Stimulated activated CD4-positive, alpha-beta T cell treated with anti-CD3 and anti-CD28 coated beads, Interleukin-1b, Interleukin-23, amount 100 ng/mL, for 24 hours (primary cell): ENCODE measurements at regions not wholly inside any gene's neighbourhood (a gene's known extent, or its start where the extent isn't known, plus 50 kb on each side); places are given as distances from the start of the nearest gene placed in this dataset.

Source experiments
- DNase-seq, 4 experiments: peaks; one replicate each; pipeline ENCODE4 v3.0.0-alpha.2; 2020; ENCODE audit warnings: low read depth in 4 of 4, low spot score in 1 of 4

DNA sequence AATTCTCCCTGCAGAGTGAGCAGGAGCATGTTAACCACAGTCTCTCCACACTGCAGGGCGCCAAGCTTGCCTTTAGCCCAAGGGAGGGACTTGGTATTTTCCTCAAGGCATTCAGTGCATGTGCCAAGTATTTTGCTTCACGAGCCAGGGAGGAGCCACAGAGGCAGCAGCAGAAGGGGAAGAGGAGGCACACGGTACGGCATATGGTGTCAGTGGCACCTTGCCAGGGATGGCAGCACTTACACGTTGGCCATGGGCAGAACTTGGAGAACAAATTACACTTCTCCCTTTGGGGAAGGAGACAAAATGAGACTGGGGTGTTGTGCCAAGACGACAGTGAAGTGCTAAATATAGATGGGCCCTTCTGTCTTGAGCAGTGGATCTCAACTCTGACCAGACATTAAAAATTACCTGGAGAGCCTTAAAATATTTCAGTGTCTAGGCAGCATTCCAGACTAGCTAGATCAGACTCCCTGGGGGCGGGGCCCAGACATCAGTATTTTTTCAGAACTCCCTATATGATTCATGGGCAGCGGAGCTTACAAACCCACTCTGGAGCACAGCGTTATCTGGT is 155.8 kb downstream of the DRD1 start:
- DNase-seq = no peak

DNA sequence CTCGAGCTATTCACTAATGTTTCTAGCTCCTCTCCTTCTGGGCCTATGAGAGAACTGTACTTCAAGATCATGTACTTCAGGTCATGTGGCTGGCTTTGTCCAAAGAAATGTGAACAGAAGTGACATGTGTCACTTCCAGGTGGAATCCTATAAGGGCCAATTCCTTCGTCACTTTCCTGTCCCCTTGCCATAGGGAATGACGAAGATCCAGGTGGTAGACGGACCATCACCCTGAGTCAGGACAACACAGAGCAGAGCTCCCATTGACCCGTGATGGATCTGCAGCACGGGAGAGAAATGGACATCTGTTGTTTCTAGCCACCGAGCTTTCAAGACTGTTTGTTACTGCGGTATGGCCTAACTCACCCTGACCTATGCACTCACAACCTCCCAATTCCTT is 157.0 kb downstream of the DRD1 start:
- no peak for DNase-seq

DNA sequence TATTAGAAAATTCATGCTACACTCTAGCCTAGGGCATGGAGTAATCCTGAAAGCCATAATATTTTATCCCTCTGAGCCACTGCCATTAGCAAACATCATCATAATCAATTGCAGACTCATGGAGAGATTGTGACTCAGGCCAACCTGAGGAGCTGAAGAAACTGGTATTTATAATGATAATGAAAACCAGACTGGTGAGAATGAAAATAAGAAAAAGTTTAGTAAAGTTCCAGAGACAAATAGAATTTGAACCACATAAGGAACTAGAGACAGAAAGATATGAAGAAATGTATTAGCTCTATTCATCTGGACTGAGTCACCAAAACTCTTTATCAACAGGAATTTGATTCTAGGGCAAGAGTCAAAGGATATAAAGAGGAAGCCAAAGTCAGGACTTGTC is 158.7 kb downstream of the DRD1 start:
- DNase-seq = no peak

DNA sequence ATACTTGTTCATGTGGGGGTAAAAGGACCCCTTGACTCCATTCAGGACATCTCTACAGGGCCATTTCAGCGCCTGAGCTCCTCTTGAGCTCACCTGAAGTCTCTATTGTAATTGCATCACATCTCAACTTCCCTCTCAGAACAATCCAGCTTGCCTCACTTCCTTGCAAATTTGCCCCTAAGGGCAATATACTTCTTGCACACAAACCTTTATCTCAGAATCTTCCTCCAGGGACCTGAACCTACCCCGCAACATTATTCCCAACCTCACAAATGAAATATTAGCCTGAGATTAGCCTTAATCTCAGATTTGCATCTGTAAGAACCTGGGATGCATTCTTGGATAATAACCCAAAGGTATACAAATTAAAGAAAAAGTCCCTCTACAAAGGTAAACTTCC is 159.2 kb downstream of the DRD1 start:
- DNase-seq = no peak

DNA sequence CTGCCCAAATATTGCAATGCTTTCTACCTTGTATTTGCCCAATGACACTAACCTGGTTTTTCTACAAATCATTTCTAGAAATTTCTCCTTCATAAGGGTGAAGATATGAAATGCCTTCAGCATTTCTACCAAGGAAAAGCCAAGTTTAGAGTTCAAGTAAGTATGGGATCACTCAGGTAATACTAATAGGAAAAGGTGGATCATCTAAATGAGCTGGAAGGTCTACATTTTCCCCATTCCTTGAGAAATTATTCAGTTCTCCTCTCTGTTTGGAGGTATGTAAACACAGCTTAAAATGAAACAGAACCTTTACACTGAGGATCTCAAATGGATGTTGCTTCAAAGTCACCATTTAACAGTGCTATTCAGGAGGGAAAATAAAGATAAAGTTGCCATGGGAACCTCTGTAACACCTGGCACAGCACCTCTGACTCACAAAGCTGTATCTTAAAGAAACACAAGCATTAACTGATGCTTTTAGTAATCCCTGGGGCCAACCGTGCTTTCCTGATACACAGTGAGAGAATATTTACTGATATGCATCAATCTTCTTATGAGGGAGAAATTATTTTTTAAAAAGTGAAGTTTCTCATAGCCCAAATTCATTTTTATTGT is 161.3 kb downstream of the DRD1 start:
- no peak for DNase-seq

DNA sequence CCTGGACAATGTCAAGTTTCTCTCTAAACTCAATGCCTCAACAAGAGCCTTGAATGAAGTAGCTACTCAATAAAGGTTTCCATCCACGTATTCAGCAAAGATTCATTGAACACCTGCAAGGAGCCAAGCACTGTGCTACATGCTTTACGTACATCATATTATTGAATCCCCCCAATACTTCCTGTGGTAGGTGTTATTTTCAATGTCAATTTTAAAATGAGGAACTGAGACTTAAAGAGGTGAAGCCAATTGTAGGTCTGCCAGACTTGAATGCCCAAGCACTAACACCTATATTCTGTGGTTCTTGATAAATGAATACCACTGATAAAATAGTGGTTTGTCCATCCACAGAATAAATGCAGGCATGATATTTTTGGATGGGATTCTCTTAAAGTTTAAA is 162.3 kb downstream of the DRD1 start:
- no peak for DNase-seq

DNA sequence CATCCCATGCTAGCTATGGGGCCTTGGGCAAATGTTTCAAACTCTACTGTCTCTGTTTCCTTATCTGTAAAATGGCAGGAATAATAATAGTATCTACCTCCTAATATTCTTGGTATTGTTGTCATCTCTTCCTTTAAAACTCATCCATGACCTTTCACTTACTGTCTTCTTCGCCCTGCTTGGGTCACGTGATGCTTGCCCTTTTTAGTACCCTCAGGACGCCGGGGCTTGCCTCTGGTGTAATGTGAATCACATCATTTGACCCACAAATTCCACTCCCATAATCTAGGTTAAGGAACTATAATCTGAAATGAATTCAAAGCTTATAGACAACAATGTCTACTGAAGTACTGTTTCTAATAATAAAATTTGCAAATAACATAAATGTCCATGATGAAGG is 162.7 kb downstream of the DRD1 start:
- no peak for DNase-seq

DNA sequence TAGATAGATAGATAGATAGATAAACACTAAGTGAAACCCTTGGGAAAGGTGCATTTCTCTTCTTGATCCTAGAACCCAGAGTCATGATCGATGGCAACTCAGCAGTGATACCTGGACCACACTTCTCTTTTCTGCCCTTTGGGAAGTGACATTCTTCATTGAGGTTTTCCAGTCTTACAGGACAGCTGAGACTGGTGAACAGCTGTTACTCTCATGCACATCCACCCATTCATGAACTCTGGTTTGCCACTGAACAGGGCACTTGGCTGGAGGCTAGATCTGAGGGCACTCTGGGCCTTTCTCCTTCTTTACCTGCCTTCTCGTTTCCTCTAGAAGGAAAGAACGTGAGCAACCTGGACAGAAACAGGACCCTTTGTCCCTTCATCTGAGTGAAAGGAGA is 164.5 kb downstream of the DRD1 start:
- DNase-seq = no peak

DNA sequence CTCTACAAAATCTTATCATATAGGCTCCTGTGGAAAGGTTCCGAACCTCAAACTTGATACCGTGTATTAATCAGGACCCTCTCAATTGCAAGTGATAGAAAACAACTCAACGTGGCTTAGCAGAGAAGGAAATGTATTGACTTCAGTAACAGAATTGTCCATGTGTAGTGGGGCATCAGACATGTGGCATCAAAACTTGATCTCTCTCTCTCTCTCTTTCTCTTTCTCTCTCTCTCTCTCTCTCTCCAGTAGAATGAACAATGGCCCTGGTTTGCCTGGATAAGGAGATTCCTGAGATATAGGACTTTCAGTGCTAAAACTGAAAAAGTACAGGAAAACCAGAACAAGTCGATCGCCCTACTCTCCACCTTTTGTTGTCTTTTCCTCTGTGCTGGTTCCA is 168.2 kb downstream of the DRD1 start:
- DNase-seq = no peak

DNA sequence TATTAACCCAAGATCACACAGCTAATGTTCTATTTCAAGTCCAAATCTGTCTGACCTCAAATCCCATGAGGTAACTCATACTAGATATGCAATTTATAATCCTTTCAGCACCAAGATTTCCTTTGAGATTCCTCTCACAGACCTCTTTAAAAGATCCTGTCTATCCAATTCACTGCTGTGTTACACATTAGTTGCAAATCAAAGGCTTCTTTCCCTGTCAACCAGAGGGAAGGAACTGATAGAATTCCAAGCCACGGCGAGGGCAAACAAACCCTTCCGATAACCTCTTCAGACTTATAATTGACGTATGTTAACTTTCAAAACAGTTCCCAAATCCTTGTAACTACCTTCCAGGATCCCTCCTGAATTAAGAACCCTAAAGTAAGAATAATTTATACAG is 168.9 kb downstream of the DRD1 start:
- DNase-seq = no peak

DNA sequence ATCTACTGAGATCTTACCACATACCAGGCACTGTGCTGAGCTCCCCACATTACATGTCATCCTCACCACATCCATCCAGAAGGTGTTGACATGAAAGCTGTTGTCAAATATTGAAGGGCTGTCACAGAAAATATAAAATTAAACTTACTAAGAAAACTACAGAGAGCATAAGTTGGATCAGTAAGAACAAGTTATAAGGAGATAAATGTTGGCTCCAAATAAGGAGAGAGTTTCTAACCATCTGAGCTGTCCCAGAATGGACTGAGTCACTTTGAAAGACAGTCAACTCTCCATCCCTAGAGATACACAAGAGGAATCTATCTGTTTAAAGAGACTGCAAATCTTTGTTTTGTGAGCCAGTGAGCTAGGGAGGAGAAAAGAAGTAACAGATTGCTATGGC is 169.8 kb downstream of the DRD1 start:
- DNase-seq = no peak

DNA sequence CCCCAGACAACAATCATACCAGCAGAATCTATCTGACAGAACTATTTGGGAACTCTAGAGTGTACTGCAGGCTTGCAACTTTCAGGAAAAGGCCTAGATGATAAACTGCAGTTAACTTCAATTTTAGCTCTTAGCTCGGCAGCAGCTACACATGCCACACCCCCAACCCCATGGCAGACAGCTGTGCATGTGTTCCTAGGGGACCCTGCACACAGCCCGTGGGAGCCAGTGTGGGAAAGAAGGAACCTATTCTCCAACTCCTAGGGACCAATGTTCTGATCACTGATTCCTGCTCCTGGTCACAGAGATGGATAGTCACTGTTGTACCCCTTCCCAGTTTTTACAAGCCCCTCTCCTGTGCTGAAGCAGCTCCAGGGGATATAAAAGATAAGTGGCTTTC is 179.6 kb downstream of the DRD1 start:
- no peak for DNase-seq

DNA sequence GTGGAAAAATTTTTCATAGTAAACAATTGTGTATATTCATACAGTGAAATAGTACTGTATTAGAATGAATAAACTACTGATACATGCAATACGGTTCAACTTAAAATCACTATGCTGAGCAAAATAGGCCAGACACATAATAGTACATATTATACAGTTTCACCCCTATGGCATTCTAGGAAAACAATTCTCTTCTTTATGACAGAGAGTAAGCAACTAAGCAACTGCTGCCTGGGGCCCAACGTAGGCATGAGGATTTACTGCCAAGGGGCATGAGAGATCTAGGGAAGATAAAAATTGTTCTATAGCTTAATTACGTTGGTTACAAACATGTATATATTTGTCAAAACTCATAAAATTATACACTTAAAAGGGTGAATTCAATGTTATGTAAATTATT is 180.2 kb downstream of the DRD1 start:
- no peak for DNase-seq

DNA sequence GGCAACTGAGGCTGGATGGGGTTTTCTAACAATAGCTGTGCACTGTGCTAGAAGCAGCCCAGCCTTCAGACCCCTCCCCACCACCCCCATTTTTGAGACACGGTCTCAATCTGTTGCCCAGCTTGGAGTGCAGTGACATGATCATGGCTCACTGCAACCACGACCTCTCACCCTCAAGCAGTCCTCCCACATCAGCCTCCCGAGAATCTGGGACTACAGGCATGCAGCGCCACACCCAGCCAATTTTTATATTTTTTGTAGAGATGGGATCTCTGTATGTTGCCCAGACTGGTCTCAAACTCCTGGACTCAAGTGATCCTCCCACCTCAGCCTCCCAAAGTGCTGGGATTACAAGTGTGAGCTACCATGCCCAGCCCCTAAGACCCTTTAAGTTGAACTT is 182.5 kb downstream of the DRD1 start:
- DNase-seq = no peak

DNA sequence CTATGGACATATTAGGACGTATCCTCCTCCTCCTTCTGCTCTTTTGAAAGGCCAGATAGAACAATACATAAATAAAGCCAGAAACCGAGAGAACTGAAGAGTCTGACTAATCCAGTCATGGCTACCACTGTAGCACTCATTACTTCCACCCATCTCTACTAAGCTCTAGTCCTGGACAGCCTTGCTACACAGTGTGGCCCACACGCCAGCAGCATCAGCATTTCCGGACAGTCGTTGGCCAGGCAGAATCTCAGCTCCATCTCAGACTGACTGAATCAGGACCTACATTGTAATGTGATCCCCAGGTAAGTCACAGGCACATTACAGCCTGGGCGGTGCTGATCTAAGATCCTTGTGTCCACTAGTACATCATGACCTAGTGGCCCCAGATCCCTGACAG is 182.9 kb downstream of the DRD1 start:
- DNase-seq = no peak

DNA sequence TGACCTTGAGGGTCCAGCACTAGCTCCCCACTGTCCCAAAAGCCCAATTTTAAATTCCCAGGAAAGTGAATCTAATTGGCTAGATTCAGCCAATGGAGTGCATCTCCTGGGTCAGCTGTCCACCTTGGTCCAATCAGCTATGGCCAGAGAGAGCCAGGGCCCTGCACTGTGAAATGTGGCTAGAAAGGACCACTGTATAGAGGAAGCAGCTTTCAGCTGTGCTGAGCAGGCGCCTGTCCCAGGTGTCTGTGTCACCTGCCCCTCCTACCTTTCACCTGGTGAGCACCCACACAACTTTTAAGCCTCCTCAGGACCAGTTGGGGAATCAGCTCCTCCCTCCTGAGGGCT is 186.2 kb downstream of the DRD1 start:
- DNase-seq = no peak

DNA sequence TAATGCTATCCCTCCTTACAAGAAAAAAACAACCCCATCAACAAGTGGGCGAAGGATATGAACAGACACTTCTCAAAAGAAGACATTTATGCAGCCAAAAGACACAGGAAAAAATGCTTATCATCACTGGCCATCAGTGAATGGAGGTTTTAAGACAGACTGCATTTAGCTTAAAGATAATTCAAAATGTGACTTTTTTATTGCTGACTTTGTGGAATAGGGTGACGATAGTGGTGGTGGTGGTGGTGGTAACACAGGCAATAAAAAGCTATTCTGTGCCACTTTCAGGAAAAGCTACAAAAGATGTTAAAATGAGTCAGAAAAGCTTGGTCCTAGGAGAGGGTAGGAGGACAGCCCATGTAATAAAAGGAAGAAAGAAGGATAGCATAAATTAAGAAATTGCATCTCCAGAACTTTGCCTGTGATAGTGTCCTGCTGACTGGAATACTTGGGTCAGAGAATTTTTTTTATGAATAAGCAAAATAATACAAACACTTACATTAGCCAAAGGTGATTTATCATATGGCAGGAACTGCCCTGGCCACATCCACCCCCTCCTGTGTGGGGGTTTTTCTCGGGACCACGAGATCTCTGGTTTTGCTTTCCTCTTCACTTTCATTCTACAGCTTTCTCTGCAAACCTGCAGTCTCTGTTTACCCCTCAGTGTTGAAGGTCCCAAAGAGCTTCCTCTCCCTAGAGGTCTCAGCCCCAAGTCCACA is 186.7 kb downstream of the DRD1 start:
- no peak for DNase-seq

DNA sequence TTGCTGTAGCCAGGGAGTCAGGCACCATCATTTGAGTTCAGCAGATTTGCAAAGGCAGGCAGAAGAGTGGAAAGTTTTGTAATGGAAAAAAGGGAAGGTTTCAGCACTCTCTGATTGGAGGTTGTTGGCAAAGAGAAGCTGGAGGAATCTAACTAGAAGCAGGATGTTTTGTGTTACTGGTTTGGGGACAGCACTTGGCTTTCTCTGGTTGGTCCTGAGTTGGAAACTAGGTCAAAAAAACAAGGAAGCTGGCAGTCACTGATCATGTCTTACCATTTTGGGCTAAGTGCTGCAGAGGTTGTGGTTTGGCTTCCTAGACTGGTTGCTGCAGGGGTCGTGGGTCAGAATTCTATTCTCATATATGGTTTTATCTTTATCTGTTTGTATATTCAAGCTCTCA is 189.8 kb downstream of the DRD1 start:
- DNase-seq = no peak

DNA sequence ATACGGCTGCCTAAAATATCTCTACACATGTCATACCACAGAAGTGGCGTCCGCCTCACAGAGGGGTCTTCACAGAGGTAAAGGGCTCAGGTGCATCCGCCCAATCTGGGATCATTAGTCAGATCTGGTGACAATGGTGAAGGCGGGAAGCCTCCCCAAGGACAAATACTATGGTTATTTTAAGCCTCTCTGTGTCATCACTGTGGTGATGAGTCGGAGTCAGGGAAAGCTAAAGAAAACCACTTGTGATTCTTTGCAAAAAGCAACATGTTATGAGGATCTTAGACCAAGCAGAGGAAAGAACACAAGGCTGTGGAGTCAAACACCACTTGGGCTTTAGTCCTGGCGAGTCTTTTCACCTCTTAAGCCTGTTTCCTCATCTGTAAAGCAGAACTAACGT is 190.4 kb downstream of the DRD1 start:
- no peak for DNase-seq

DNA sequence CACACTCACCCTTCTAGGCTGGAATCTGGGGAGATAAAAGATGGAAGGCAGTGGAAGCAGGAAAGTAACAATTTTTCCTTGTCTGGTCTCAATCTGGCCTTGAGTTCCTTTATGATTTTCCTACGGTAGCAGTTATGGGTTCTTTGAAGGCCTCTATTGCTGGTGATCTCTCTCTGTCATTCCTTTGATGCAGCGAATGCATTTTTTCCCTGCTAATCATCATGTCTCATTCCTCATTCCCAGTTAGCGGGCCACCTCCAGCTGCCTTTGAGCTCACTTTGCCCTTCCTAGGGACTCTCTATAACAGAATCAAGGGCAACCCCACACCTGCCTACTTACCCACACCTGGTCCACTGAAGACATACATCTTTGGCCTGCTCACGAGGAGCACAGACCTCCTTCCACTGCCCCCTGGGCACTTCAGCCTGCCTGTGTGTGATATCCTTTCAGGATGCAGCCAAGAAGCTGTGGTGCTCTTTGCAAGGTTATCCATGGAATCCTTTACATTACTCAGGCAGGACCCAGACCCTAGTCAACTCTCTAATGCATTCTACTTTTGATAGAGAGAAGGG is 191.7 kb downstream of the DRD1 start:
- no peak for DNase-seq

DNA sequence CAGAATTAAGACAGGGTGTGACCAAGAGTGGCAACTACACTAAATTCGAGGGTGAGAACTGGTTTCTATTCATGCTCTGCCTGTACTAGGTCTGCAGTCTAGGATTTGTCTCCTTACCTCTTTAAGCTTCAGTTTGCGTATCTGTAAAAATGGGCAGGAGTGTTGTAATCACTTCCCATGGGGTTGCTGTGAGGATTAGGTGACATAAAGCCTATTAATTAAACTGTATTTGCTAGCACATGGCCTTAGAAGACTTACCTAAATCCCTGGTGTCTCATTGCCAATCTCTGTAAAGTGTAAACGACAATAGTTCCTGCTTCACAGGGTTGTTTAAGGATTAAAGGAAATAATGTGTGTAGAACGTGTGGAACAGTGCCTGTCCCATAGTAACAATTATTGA is 193.6 kb downstream of the DRD1 start:
- no peak for DNase-seq

DNA sequence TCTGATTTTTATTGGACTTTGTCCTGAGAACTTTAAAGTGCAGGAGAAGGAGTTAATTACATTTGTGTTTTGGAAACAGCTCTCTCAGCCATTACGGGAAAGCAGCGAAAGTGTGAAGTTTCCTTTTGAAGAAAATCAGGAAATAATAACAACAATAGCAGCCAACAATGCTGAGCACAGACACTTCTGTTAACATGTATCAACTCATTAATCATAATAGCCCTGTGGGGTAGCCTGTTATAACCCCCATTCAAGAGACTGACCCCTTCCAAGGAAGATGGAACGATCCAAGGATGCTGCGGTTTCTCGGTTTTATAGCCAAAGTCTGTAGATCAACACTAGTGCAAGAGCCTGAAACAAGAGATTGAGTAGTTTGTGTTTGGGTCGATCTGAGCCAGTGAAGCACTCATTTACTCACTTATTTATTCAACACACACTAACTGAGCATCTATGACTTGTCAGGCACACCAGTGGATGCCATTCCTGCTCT is 195.5 kb downstream of the DRD1 start:
- DNase-seq = no peak
